ENCODE measurements at regions not wholly inside any gene's neighbourhood (a gene's known extent, or its start where the extent isn't known, plus 50 kb on each side); places are given as distances from the start of the nearest gene placed in this dataset.

DNA sequence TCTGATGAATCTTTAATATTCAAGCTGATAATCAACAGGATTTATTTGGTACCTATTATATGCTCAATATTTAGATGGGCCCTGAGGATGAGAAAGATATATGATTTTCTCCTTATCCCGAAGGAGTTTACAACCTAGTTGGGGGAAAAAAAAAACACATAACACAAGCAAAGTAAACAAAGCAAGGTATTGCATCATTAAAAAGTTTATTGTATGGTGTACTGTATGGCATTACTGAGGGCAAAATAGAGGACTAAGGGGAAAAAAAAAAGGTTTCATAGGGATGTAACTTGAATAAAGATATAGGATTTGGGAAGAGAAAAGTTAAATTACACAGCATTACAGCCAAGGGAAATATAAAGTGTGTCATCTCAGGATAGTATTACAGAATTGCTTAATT, 574.7 kb downstream of the TBC1D32 start:
- TF ChIP-seq TAF1 (IDR thresholded peaks at IDR 0.05; ENCODE audit: borderline replicate concordance, insufficient read depth, low read length) (no peak), SIN3A (IDR thresholded peaks at IDR 0.05; ENCODE audit: borderline replicate concordance, insufficient read depth, low read length) (no peak), REST (IDR thresholded peaks at IDR 0.05; ENCODE audit: insufficient read depth in 1 of 2, low read depth in 2 of 2, low read length in 2 of 2) (no peak), FOXP2 (optimal IDR thresholded peaks at IDR 0.05; ENCODE audit: borderline replicate concordance, extremely low read depth, extremely low read length, insufficient read depth) (no peak)

Measured in PFSK-1 (cell line).